GM20431 (cell line): ENCODE measurements at regions not wholly inside any gene's neighbourhood (a gene's known extent, or its start where the extent isn't known, plus 50 kb on each side); places are given as distances from the start of the nearest gene placed in this dataset.
"Not testable (repeated sequence)": the region's sequence is repeated elsewhere in the genome, so short reads cannot be mapped to it uniquely, and the experiment has no call there.

Experiments
- in situ Hi-C: fragments of 300-500 bp; cut with MseI, MboI; formaldehyde crosslinking; loops from one replicate; pipeline ENCODE4 v1.15.0; 2020; ENCODE audit warnings: low sequenced_read_pairs; ENCODE audit not compliant: unreplicated experiment

GRCh38 chr5:38154615-38155204 lies 103.6 kb upstream of the EGFLAM start:
- in situ Hi-C loops = no loop called here

GRCh38 chr5:38151878-38152277 lies 106.5 kb upstream of the EGFLAM start:
- in situ Hi-C loops = no loop called here

GRCh38 chr5:38149815-38150195 lies 108.6 kb upstream of the EGFLAM start:
- in situ Hi-C loops = no loop called here

- in situ Hi-C loops = no loop called here
Measured at GRCh38 chr5:38148021-38148625, 110.2 kb upstream of the EGFLAM start.

GRCh38 chr5:38143384-38143783 lies 115.0 kb upstream of the EGFLAM start:
- in situ Hi-C loops = no loop called here

- in situ Hi-C loops = no loop called here
Measured at GRCh38 chr5:38141665-38142064, 116.7 kb upstream of the EGFLAM start.

- in situ Hi-C loops = no loop called here
Measured at GRCh38 chr5:38138574-38138973, 119.8 kb upstream of the EGFLAM start.

GRCh38 chr5:38135486-38136039 lies 122.8 kb upstream of the EGFLAM start:
- in situ Hi-C loops = no loop called here

- in situ Hi-C loops = no loop called here
Measured at GRCh38 chr5:38134810-38135209, 123.5 kb upstream of the EGFLAM start.

- in situ Hi-C loops = not testable (repeated sequence)
Measured at GRCh38 chr5:38134294-38134693, 124.1 kb upstream of the EGFLAM start.

GRCh38 chr5:38131686-38132085 lies 126.7 kb upstream of the EGFLAM start:
- in situ Hi-C loops = no loop called here

- in situ Hi-C loops = no loop called here
Measured at GRCh38 chr5:38124321-38124720, 134.0 kb upstream of the EGFLAM start.

- in situ Hi-C loops = no loop called here
Measured at GRCh38 chr5:38121420-38121819, 136.9 kb upstream of the EGFLAM start.

GRCh38 chr5:38119836-38120235 lies 138.5 kb upstream of the EGFLAM start:
- in situ Hi-C loops = no loop called here

GRCh38 chr5:38117784-38118479 lies 140.4 kb upstream of the EGFLAM start:
- in situ Hi-C loops = no loop called here

GRCh38 chr5:38115318-38115827 lies 143.0 kb upstream of the EGFLAM start:
- in situ Hi-C loops = no loop called here

GRCh38 chr5:38113880-38114279 lies 144.5 kb upstream of the EGFLAM start:
- in situ Hi-C loops = no loop called here

GRCh38 chr5:38113456-38113855 lies 144.9 kb upstream of the EGFLAM start:
- in situ Hi-C loops = no loop called here

- in situ Hi-C loops = no loop called here
Measured at GRCh38 chr5:38112938-38113337, 145.4 kb upstream of the EGFLAM start.

- in situ Hi-C loops = no loop called here
Measured at GRCh38 chr5:38110130-38110529, 148.2 kb upstream of the EGFLAM start.

GRCh38 chr5:38107096-38107495 lies 151.3 kb upstream of the EGFLAM start:
- in situ Hi-C loops = no loop called here
